A549 (cell line): ENCODE measurements at regions not wholly inside any gene's neighbourhood (a gene's known extent, or its start where the extent isn't known, plus 50 kb on each side); places are given as distances from the start of the nearest gene placed in this dataset.

Experiments used
- HDAC2 ChIP-seq: fragments of 200-600 bp; sonication (generic); IDR thresholded peaks from 2 replicates; pipeline ENCODE4 v1.6.1; 2016
- PHF8 ChIP-seq: fragments of 200-600 bp; sonication (generic); IDR thresholded peaks from 2 replicates; pipeline ENCODE4 v1.6.1; 2016; ENCODE audit warnings: low read depth, mild to moderate bottlenecking, antibody characterized with exemption, moderate library complexity, borderline replicate concordance
- POLR2A ChIP-seq: IDR thresholded peaks from 2 replicates; pipeline ENCODE4 v1.6.1; 2012; ENCODE audit warnings: mild to moderate bottlenecking, low read length
- TF ChIP-seq, protein P1 (sequence below): fragments of 450-650 bp; IDR thresholded peaks from 2 replicates; pipeline ENCODE4 v1.6.1; 2014; ENCODE audit warnings: antibody characterized with exemption
- TF ChIP-seq, protein P2 (sequence below): fragments of >200 bp; sonication (Bioruptor Twin); formaldehyde crosslinking; IDR thresholded peaks from 3 replicates; pipeline ENCODE4 v1.5.1; 2016
- TF ChIP-seq, protein P3 (sequence below): IDR thresholded peaks from 2 replicates; pipeline ENCODE4 v1.6.1; 2012

DNA sequence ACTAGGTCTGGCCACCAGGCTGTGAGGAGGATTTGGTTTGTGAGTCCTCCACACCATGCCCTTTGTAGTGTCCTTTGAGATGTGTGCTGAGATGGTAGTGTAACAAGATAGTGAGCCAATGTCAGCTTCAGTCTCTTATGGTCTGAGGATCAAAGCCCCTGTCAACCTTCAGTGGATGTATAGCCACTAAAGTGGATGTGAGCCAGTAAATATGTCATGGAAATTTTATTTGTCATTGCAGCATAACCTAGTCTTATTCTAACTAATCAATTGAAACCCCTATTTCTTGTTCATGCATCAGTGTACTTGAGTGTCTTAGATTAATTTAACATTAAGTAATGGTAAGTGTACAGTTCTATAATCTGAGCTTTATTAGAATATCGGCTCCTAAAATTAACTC, 51.0 kb upstream of the WAC start:
- TF ChIP-seq, protein P1, sequence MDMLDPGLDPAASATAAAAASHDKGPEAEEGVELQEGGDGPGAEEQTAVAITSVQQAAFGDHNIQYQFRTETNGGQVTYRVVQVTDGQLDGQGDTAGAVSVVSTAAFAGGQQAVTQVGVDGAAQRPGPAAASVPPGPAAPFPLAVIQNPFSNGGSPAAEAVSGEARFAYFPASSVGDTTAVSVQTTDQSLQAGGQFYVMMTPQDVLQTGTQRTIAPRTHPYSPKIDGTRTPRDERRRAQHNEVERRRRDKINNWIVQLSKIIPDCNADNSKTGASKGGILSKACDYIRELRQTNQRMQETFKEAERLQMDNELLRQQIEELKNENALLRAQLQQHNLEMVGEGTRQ = no peak
- no peak for TF ChIP-seq PHF8
- TF ChIP-seq POLR2A = no peak
- TF ChIP-seq, protein P2, sequence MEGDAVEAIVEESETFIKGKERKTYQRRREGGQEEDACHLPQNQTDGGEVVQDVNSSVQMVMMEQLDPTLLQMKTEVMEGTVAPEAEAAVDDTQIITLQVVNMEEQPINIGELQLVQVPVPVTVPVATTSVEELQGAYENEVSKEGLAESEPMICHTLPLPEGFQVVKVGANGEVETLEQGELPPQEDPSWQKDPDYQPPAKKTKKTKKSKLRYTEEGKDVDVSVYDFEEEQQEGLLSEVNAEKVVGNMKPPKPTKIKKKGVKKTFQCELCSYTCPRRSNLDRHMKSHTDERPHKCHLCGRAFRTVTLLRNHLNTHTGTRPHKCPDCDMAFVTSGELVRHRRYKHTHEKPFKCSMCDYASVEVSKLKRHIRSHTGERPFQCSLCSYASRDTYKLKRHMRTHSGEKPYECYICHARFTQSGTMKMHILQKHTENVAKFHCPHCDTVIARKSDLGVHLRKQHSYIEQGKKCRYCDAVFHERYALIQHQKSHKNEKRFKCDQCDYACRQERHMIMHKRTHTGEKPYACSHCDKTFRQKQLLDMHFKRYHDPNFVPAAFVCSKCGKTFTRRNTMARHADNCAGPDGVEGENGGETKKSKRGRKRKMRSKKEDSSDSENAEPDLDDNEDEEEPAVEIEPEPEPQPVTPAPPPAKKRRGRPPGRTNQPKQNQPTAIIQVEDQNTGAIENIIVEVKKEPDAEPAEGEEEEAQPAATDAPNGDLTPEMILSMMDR = no peak
- TF ChIP-seq, protein P3, sequence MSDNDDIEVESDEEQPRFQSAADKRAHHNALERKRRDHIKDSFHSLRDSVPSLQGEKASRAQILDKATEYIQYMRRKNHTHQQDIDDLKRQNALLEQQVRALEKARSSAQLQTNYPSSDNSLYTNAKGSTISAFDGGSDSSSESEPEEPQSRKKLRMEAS = no peak
- TF ChIP-seq HDAC2 = no peak
